ELF-1 (cell line): ENCODE measurements at regions not wholly inside any gene's neighbourhood (a gene's known extent, or its start where the extent isn't known, plus 50 kb on each side); places are given as distances from the start of the nearest gene placed in this dataset.
"Not testable (repeated sequence)": the region's sequence is repeated elsewhere in the genome, so short reads cannot be mapped to it uniquely, and the experiment has no call there.

Experiments
- DNase-seq: peaks from one replicate; pipeline ENCODE4 v3.0.0-alpha.2; 2016; ENCODE audit warnings: low read depth, low spot score

DNA sequence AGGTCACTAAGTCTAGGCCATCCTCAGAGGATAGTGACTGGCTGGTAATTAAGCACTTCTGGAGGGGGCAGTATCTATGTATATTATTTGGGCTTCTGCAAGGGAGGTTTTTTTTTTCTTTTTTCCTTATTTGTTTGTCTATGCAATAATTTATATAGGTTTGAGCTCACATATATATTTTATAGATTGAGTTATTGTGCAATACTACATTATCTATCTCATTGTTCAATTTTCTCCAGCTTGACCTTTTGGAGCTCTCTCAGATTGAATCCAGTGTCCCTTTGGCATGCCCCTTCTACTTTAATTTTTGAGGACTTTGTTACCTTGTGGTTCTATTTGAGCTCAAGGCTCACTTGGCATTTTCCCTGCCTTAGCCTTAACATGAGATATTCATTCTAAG is 852.1 kb downstream of the KCNT2 start:
- DNase-seq, result no peak

DNA sequence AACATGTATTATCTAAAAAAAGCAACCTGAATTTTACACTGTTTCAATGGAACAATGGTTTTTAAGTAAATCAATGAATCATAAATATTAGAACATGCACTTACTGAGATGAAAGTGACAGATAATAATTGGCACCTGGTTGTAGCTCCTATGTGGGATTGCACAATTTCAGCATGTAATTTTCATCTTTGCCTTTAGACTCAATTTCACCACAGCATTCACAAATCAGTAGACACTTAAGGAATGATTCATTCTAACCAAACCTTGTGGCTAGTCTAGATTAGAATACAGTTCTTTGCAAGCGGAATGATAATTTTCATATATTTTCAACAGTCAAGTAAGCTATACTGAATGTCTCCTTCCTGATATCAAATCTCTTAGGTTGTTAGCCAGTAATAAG is 853.4 kb downstream of the KCNT2 start:
- DNase-seq, result no peak

DNA sequence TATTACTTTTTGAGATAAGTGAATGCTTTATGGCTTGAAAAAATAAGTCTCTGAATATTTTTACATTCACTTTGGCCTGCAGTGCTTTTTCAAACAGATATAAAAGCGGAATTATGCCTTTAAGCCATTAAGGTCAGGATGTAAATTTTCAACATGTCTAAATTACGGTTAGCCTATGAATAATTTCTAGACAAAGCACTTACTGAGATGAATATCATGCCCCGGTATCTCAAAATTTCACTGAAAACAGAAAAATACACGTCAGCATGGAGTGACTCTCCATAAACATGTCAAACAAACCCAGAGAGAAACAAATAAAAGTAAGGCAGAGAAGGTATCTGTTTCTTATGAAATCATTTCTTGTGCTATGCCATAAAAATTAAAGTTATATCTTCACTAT is 853.9 kb downstream of the KCNT2 start:
- DNase-seq, result no peak

DNA sequence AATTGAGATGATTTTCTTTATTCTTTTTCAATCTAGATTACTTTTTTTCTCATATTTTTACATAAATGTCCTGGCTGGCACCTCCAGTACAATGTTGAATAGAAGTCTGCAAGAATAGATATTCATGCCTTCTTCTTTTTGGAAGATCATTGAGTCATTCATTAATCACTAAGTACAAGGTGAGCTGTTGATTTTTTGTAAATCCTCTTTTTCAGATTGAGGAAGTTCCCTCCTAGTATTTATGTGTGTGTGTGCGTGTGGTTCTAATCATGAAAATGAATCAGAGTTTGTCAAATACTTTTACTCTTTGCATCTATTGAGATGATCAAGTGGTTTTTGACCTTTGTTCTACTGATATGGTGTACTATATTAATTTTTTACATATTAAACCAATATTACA is 859.3 kb downstream of the KCNT2 start:
- DNase-seq, result no peak

DNA sequence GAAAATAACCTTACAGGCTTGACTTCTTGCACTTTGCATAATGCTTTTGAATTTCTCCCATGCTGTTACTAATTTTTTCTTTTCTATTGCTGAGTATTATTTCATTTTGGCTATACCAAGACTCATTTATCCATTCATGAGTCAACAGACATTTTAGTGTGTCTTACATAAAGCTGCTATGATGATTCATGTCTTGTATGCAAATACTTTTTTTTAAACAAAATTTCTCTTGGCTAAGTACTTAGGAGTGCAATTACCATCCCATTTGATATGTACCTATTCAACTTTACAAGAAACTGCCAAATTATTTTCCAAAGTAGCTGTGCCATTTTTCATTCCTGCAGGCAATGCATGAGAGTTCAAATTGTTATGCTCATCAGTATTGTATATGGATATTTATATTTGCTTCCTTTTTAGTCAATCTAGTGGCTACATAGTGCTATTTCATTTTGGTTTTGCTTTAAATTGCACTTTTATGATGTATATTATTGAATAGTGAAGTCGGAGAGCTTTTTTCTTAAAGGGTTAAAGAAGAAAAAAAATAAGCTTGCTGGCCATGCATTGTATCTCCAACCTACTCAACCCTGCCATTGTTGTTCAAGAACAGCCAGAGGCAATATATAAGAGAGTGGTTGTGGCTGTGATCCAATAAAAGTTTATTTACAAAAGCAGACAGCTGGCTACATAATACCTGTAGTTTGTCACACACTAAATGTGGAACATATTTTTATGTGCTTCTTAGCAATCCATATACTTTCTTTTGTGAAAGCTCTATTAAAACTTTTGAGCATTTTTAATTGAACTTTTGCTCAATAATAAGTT is 862.8 kb downstream of the KCNT2 start:
- no peak for DNase-seq

DNA sequence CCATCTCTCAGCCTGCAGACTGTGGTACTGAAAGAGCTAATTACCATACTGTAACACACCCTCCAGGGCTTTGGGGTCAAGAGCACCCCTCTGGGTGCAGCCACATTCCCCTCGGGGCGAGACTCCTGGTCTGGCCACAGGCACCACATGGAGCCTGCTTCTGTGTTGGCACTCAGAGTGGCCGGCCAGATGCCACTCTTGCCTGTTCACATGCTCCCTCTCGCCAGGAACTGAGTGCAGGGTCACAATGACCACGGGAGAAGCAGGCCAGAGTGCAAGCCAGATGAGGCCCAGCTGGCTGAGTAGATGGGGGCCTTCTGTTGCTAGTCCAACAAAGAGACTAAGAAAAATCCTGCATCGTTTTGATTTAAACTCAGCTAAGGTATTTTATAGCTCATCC is 864.0 kb downstream of the KCNT2 start:
- no peak for DNase-seq

DNA sequence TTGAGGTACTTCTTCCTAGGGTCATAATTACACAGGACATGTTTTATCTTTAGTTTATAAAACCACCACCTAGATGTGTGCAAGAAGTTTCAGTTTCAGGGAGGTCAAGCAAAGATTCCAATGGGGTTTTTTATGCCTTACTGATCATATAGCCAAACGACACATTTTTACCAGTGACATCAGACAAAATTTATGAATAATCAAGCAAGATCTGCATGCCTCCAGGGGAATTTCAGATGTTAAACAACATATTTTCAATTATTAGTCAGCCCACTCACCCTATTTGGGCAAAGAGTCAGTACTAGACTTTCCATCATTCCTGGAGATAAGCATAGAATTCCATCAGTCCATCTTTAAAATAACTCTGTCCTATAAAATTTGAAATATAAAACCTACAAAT is 867.4 kb downstream of the KCNT2 start:
- no peak for DNase-seq

DNA sequence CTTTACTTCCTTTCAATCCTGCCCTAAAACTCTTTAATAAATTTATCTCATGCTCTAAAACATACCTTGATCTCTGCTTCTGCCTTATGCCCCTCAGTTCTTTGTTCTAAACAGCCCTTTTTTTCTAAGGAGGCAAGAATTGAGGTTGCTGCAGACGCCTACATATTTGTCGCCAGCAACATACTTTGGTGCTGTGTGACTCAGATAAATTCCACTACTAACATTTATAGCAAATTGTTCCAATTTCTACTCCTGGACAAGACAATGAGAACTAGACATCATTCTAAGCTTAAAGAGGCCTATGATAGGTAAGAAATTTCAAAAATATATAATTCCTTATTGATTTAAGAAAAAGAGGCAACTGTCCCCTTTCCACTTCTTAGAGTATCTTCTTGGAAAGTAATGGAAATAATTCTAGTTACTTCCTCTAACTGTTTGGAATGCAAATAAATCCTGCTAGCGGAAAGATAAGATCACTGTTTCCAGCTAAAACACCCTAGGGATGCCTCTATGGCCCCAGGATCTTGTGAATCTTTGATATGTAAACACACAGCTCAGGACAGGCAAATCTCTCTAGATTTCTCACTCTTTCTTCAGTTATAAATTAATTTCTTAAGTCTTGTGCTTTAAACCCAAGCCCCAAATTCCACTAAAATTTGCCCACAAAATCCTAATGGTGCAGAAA is 869.1 kb downstream of the KCNT2 start:
- no peak for DNase-seq

DNA sequence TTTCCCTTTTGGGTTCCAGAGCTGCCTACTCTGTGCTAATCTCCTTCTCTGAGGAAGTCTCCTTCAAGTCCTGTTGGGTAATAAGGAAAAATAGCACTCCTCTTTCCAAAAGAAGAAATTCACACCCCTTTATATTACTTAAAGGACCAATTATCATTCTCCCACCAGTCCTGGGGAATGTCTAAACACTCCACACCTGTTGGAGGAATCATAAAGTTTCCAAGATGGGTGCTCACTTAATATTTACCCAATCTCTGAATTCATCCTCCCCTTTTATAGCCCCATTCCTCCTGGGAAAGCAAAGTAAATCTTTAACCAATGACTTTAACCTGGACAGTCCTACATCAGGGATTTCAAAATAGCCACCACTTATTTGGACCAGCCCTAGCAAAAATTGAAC is 873.1 kb downstream of the KCNT2 start:
- no peak for DNase-seq

DNA sequence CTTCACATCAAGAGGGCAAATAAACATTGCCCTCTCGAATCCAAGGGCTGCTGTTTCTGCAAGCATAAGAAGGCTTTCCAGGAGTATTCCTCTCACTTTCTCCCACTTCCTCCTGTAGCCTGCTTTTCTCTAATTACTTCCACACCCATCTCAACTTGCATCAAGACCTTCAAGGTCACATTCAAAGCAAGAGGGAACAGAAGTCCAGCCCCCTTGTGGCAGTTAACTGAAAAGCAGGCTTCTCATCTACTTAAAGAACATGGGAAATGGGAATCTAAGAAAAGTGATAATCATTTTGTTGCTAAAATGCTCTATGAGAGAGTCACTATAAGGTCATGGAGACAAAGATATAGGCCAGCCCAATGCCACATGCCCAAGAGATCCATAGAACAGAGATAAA is 874.4 kb downstream of the KCNT2 start:
- DNase-seq, result no peak

DNA sequence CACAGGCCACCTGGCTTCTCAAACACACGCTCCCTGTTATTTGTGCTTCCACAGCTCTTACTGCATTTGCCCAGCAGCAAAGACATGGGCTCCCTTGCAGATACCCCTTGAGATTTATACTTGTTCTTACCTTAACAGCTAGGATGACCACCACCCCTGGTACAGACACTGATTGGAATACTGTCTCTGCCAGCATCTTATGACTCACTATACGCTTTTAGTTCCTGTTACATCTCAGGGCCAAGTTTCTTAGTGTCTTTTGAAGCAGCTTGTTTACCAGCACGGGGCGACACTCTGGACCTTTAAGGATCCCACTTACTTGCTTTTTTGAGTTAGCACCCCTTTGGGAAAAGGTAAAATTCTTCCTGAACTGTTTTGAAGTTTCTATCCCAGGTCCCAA is 874.8 kb downstream of the KCNT2 start:
- DNase-seq, result no peak

DNA sequence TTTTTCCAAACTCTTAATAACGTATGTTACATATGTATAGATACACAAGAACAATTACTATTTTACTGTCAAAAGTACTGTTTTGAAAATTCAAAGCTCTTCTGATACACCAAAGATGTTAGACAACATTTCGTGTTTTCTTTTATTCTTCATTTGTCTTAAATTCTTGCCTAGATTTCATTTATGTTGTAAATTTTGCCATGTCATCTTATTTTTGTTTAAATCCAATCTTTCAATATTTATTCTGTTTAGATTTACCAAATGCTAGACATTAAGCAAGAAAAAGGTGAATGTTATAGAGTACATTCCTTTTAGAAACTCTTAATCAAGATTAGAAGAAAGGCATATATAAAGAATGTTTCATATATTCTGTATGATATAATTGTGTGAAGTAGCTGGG is 876.9 kb downstream of the KCNT2 start:
- no peak for DNase-seq

DNA sequence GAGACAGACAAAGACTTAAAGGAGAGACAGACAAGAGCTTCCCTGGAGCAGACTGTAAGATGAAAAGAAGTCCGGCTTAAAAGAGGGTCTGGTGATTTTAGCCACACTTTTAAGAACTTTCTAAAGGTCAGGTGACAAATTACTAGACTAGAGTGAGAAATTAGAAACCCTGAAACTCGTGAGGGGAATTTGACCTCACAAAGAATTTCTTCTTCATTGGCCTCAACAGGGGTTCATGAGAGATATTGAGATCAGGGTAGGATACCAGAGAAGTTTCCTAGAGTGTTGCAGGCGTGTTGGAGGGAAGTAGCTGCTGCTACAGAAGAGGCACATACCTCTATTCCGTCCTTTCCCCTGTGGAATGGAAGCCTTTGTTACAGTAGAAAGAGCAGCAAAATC is 884.4 kb downstream of the KCNT2 start:
- no peak for DNase-seq

DNA sequence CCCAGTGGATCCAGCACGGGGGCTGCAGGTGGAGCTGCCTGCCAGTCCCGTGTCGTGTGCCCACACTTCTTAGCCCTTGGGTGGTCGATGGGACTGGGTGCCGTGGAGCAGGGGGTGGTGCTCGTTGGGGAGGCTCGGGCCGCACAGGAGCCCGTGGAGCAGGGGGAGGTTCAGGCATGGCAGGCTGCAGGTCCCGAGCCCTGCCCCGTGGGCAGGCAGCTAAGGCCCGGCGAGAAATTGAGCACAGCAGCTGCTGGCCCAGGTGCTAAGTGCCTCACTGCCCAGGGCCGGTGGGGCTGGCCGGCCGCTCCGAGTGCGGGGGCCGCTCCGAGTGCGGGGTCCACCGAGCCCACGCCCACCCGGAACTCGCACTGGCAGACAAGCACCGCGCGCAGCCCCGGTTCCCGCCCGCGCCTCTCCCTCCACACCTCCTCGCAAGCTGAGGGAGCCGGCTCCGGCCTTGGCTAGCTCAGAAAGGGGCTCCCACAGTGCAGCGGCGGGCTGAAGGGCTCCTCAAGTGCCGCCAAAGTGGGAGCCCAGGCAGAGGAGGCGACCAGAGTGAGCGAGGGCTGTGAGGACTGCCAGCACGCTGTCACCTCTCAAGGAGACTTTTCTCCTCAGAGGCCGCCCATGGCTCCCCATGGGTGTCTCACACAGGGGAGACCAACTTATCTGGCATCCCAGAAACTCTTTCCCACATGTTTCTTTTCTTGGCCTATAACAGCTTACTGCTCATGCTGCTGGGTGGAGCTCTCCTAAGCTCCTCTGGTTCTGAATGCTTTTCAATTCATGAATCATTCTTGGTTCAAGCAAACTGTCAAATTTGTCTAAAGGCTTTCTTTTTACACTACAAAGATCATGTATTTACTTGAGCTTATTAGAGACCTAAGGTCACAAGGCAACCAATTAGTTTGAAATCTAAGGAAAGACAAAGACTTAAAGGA is 885.1 kb downstream of the KCNT2 start:
- DNase-seq, result not testable (repeated sequence)

DNA sequence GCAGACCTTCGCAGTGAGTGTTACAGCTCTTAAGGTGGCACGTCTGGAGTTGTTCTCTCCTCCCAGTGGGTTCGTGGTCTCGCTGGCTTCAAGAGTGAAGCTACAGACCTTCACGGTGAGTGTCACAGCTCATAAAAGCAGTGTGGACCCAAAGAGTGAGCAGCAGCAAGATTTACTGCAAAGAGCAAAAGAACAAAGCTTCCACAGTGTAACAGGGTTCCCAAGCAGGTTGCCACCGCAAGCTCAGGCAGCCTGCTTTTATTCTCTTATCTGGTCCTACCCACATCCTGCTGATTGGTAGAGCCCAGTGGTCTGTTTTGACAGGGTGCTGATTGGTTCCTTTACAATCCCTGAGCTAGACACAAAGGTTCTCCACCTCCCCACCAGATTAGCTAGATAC is 886.1 kb downstream of the KCNT2 start:
- DNase-seq, result not testable (repeated sequence)

DNA sequence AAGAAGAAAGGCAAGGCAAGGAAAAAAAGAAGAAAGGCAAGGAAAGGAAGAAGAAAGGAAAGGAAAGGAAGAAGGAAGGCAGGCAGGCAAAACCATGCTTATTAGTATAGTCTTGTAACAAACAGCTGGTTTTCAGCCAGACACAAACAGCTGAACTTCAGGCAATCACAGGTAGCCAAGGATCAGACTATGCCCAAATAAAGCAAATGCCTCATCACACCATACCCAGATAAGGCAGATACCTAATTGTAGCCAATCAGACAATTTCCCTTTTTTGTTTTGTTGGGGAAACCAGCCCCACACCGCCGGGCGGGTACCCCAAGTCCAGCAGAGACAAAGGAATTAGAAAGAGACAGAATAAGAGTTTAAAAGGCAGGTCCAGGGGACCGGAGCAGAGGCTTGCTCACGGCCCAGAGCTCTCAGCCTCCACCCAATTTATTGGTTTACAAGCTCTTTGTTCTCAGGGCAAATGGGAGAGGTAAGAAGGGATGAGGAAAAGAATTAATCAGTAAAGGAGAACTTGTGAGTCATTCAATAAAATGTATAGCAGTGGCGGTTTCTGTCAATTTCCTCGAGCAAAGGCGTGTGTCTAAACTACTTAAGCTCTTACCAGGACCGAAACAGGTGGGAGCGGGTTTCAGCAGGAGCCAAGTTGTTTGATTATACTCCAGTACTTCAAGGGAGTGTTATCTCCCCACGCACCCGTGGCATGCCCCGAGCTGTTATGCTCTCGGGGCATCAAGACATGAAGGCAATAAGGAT is 886.8 kb downstream of the KCNT2 start:
- no peak for DNase-seq

DNA sequence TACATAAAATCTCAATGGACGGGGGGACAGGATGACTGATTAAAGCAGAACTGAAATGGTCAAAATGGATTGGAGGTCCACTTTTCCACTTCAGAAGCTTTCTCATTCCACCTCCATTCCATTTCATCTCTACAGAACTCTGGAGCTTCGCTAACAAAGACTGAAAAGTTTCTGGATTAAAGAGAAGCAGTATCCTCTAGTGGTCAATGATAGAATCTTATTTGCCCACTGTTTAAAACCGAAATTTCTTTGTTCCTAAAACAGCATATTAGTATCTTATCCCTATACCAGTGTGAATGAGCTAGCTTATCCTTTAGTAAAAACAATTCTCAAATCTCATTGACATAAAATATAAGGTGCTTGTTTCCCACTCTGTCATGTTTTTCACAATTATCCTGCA is 890.6 kb downstream of the KCNT2 start:
- no peak for DNase-seq

DNA sequence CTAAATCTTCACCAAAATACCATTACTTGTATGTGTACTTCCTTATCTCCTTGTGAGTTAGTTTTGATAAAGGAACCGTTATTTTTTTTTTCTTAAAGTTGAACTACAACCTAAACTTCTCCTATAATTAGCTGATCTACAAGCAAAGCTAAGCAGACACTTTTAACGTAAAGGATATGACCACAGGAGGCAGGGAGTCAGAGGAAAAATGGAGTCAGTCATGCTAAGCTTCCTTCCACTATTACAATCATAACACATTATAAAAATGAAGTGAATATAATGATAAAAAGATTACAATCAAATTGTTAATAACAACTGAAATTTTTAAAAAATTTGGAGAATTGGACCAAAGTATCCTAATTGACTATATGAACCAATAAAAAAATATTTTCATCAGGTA is 892.6 kb downstream of the KCNT2 start:
- no peak for DNase-seq

DNA sequence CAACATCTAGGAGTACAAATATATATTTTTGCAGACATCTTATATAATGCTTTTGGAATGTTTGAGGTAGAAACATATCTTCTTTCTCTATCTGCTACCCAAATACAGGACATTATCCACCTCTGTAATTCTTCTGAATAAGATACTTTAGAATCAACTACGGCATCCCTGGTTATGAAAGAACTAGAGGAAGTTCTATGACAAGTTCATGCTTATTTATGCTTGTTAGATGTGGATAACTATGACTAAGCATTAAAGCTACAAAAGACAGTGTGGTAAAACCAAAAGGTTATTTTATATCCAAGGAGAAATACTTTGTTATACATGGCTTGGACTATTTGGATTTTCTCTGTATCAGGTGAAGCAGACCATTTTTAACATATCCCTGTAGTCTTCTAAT is 894.0 kb downstream of the KCNT2 start:
- DNase-seq, result no peak

DNA sequence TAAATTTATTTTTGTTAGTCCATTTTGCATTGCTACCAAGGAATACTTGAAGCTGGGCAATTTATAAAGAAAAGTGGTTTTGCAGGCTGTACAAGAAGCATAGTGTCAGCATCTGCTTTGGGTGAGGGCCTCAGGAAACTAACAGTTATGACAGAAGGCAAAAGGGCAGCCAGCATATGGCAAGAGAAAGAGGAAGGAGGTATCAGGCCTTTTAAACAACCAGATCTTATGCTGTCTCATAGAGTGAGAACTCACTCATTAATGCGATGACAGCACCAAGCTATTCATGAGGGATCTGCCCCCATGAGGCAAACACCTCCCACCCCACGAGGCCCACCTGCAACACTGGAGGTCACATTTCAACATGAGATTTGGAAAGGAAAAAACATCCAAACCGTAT is 898.4 kb downstream of the KCNT2 start:
- DNase-seq, result no peak

DNA sequence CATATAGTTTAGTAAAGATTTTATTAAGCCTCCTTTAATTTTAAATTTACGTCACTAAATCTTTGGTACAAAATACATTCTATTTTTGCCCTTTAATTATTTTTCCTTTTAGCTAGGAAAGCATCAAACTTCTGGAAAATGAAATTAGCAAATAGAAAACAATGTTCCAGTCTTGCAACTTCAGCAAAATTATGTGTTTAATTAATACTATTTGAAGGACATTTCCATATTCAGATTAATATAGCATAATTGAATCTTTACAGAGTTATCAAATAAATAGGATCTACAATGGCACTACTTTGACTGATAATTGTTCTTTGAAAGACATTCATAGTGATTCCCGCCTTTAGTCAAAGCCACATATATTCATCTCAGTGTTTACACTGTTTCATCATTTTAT is 904.2 kb downstream of the KCNT2 start:
- DNase-seq, result no peak

DNA sequence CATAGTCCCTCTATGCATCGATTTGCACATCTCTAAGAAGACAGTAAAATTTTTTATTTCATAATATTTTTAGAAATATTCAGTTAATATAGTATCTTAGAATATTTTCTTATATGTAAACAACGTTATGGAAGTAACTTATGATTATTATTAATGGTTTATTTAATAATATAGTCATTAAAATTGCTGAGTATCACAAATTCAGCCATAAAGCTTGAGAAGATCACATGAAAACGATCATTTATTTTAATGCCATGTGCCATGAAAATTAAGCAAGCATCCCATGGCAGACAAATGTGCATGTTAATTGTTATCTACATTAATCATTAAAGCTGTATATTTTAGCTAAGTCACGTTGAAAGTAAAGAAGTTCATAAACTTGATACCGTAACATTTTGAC is 907.1 kb downstream of the KCNT2 start:
- no peak for DNase-seq
